GM11168 (cell line): ENCODE measurements at regions not wholly inside any gene's neighbourhood (a gene's known extent, or its start where the extent isn't known, plus 50 kb on each side); places are given as distances from the start of the nearest gene placed in this dataset.
"Not testable (repeated sequence)": the region's sequence is repeated elsewhere in the genome, so short reads cannot be mapped to it uniquely, and the experiment has no call there.

Source experiments
- in situ Hi-C: fragments of 300-500 bp; cut with MboI; formaldehyde crosslinking; loops from one replicate; pipeline ENCODE4 v1.12.0; 2022; ENCODE audit warnings: low sequenced_read_pairs; ENCODE audit not compliant: unreplicated experiment

GRCh38 chrX:114097427-114097826 lies 486.5 kb upstream of the HTR2C start:
- in situ Hi-C loops = no loop called here

GRCh38 chrX:114095789-114096188 lies 488.1 kb upstream of the HTR2C start:
- in situ Hi-C loops = no loop called here

GRCh38 chrX:114087543-114087942 lies 496.3 kb upstream of the HTR2C start:
- in situ Hi-C loops = no loop called here

- in situ Hi-C loops = no loop called here
Observed at GRCh38 chrX:114077773-114078172, 506.1 kb upstream of the HTR2C start.

- in situ Hi-C loops = no loop called here
Observed at GRCh38 chrX:114075073-114075673, 508.7 kb upstream of the HTR2C start.

- in situ Hi-C loops = no loop called here
Observed at GRCh38 chrX:114073926-114074325, 510.0 kb upstream of the HTR2C start.

GRCh38 chrX:114071412-114071811 lies 512.5 kb upstream of the HTR2C start:
- in situ Hi-C loops = no loop called here

GRCh38 chrX:114065577-114066223 lies 518.2 kb upstream of the HTR2C start:
- in situ Hi-C loops = no loop called here

- in situ Hi-C loops = no loop called here
Observed at GRCh38 chrX:114061226-114061625, 522.7 kb upstream of the HTR2C start.

- in situ Hi-C loops = no loop called here
Observed at GRCh38 chrX:114058988-114059418, 524.9 kb upstream of the HTR2C start.

- in situ Hi-C loops = not testable (repeated sequence)
Observed at GRCh38 chrX:114057422-114057821, 526.5 kb upstream of the HTR2C start.

- in situ Hi-C loops = no loop called here
Observed at GRCh38 chrX:114051667-114052315, 532.1 kb upstream of the HTR2C start.

- in situ Hi-C loops = no loop called here
Observed at GRCh38 chrX:114050075-114050796, 533.6 kb upstream of the HTR2C start.

GRCh38 chrX:114049063-114049462 lies 534.8 kb upstream of the HTR2C start:
- in situ Hi-C loops = no loop called here

GRCh38 chrX:114047558-114047957 lies 536.3 kb upstream of the HTR2C start:
- in situ Hi-C loops = no loop called here

GRCh38 chrX:114046695-114047279 lies 537.1 kb upstream of the HTR2C start:
- in situ Hi-C loops = no loop called here

GRCh38 chrX:114041470-114041869 lies 542.4 kb upstream of the HTR2C start:
- in situ Hi-C loops = not testable (repeated sequence)

GRCh38 chrX:114040661-114041269 lies 543.1 kb upstream of the HTR2C start:
- in situ Hi-C loops = not testable (repeated sequence)

- in situ Hi-C loops = not testable (repeated sequence)
Observed at GRCh38 chrX:114040111-114040510, 543.8 kb upstream of the HTR2C start.

GRCh38 chrX:114038358-114038757 lies 545.5 kb upstream of the HTR2C start:
- in situ Hi-C loops = no loop called here
